HepG2 (cell line): ENCODE measurements at regions not wholly inside any gene's neighbourhood (a gene's known extent, or its start where the extent isn't known, plus 50 kb on each side); places are given as distances from the start of the nearest gene placed in this dataset.

ENCODE experiments used
- ATAC-seq: fragments of 200-7000 bp; cut with Tn5 transposase; 3 replicates; pipeline ENCODE4 v1.9.1; 2020; ENCODE audit warnings: mild to moderate bottlenecking, moderate library complexity
- BruUV-seq: library from RNA; stranded (reverse); fragments of 400-500 nt; replicated peaks from 2 replicates; lab custom pipeline; 2021; lab: Mats Ljungman, UMichigan
- CTCF ChIA-PET: fragments of 300-600 bp; formaldehyde crosslinking; extraction: SDS; loops from one replicate; lab custom pipeline; 2021; ENCODE audit warnings: low total read pairs, inconsistent platforms, low intra/inter-chr PET ratio; lab: Yijun Ruan, JAX
- POLR2A ChIA-PET: fragments of 350-600 bp; sonication (Branson Sonifier 250); formaldehyde crosslinking; loops from one replicate; lab custom pipeline; 2020; ENCODE audit warnings: antibody characterized with exemption, inconsistent platforms; lab: Yijun Ruan, JAX
- DNase-seq: peaks from one replicate; pipeline ENCODE4 v3.0.0-alpha.2; 2015; ENCODE audit warnings: low spot score
- FAIRE-seq: peaks from 3 replicates; lab custom pipeline; 2011; peaks lifted over from hg19 to GRCh38; lab: Jason Lieb, UNC
- H2AFZ ChIP-seq: one replicate; pipeline ENCODE4 v1.6.1; 2011; ENCODE audit warnings: low read length, inconsistent platforms
- H3K27ac ChIP-seq: fragments of 300-600 bp; 3 replicates; pipeline ENCODE4 v1.8.0; 2011; ENCODE audit warnings: mixed run types, mild to moderate bottlenecking, mixed read lengths, low read length, inconsistent platforms; ENCODE audit not compliant: insufficient read depth; ENCODE audit errors: extremely low read length
- H3K27me3 ChIP-seq, 2 experiments: fragments of 200-600 bp in 1 of 2; 2 replicates in 1 of 2; 3 replicates in 1 of 2; pipeline versions ENCODE4 v1.6.0 to v1.8.0; 2011; ENCODE audit warnings: low read length in 2 of 2, mild to moderate bottlenecking in 2 of 2, moderate library complexity in 2 of 2, inconsistent platforms in 1 of 2; ENCODE audit not compliant: insufficient read depth in 2 of 2, control insufficient read depth in 1 of 2
- H3K36me3 ChIP-seq, 2 experiments: fragments of 200-600 bp in 1 of 2; replicated peaks in 1 of 2; 2 replicates in 1 of 2; 3 replicates in 1 of 2; pipeline versions ENCODE4 v1.5.1 to v1.8.0; 2011; ENCODE audit warnings: low read length in 2 of 2, inconsistent platforms in 1 of 2; ENCODE audit not compliant: insufficient read depth in 2 of 2, control insufficient read depth in 1 of 2
- H3K4me1 ChIP-seq: 2 replicates; pipeline ENCODE4 v1.5.1; 2012; ENCODE audit warnings: low read length, inconsistent platforms; ENCODE audit not compliant: insufficient read depth
- H3K4me2 ChIP-seq: 2 replicates; pipeline ENCODE4 v1.6.0; 2011; ENCODE audit warnings: low read depth, low read length, inconsistent platforms
- H3K4me3 ChIP-seq, 3 experiments: fragments of 200-600 bp in 1 of 3; sonication (generic), shearing (Covaris generic) in 1 of 3; replicated peaks in 1 of 3; 2 replicates each; pipeline ENCODE4 v1.5.1; 2011 to 2016; ENCODE audit warnings: low read length in 3 of 3, inconsistent platforms in 2 of 3, low read depth in 2 of 3, mild to moderate bottlenecking in 2 of 3, control low read depth in 1 of 3, mixed read lengths in 1 of 3; ENCODE audit not compliant: insufficient read depth in 1 of 3
- H3K79me2 ChIP-seq: one replicate; pipeline ENCODE4 v1.6.1; 2011; ENCODE audit warnings: low read length, inconsistent platforms; ENCODE audit not compliant: insufficient read depth
- H3K9ac ChIP-seq: 2 replicates; pipeline ENCODE4 v1.6.0; 2011; ENCODE audit warnings: mild to moderate bottlenecking, low read depth, low read length, inconsistent platforms; ENCODE audit not compliant: insufficient read depth
- H3K9me3 ChIP-seq: 2 replicates; pipeline ENCODE4 v1.5.1; 2012; ENCODE audit warnings: mild to moderate bottlenecking, low read length
- H4K20me1 ChIP-seq: 2 replicates; pipeline ENCODE4 v1.6.0; 2011; ENCODE audit warnings: inconsistent platforms, mild to moderate bottlenecking, low read length, moderate library complexity; ENCODE audit not compliant: insufficient read depth
- BCL6 ChIP-seq: IDR thresholded peaks from 2 replicates; pipeline ENCODE4 v1.6.1; 2016; ENCODE audit warnings: missing genetic modification reagents, missing compliant biosample characterization
- CHD2 ChIP-seq: IDR thresholded peaks from 2 replicates; pipeline ENCODE4 v1.6.1; 2011; ENCODE audit warnings: low read depth, low read length, improper control_type of control experiment
- GLMP ChIP-seq: sonication (generic); formaldehyde crosslinking; IDR thresholded peaks from 2 replicates; pipeline ENCODE4 v1.9.0; 2021; ENCODE audit warnings: missing genetic modification reagents, mild to moderate bottlenecking, borderline replicate concordance
- MAFF ChIP-seq: IDR thresholded peaks from 2 replicates; pipeline ENCODE4 v1.6.1; 2011; ENCODE audit warnings: low read depth, low read length, improper control_type of control experiment
- MAFK ChIP-seq, 2 experiments: IDR thresholded peaks in 1 of 2; conservative IDR thresholded peaks in 1 of 2; 2 replicates each; pipeline ENCODE4 v1.6.1; 2011; ENCODE audit warnings: improper control_type of control experiment in 2 of 2, low read length in 2 of 2
- ZNF451 ChIP-seq: sonication (generic); formaldehyde crosslinking; IDR thresholded peaks from 2 replicates; pipeline ENCODE4 v1.5.0; 2020; ENCODE audit warnings: mild to moderate bottlenecking, missing genetic modification reagents
- WGBS: methylation state at CpG from one replicate; pipeline ENCODE4 v1.1.6; 2017; ENCODE audit warnings: low lambda C conversion rate; 5-methylcytosine and 5-hydroxymethylcytosine counted together
- in situ Hi-C: cut with HindIII; loops from 2 replicates; pipeline ENCODE4 v1.10.0; 2017; ENCODE audit warnings: low pct_unique_long_range_greater_than_20kb; ENCODE audit not compliant: extremely low pct_ligation_motif_present
- intact Hi-C: fragments of 100-400 bp; cut with micrococcal nuclease; formaldehyde crosslinking; loops from one replicate; pipeline ENCODE4 v1.10.0; 2022; ENCODE audit not compliant: unreplicated experiment

GRCh38 chr2:34176693-34177092 is 577.6 kb upstream of the FAM98A start:
- Histone ChIP-seq H3K9ac (no peak overlapping the region), H3K4me1 (no peaks in the 10 kb centered on the region), H4K20me1 (no peaks in the 10 kb centered on the region), H2AFZ (no peak overlapping the region), H3K27me3 (no peaks in the 10 kb centered on the region), H3K27ac (no peak overlapping the region), H3K79me2 (no peaks in the 10 kb centered on the region), H3K36me3 (no peaks in the 10 kb centered on the region), H3K9me3 (peaks cover 91% of the 10 kb centered on the region), H3K4me2 (no peak overlapping the region), H3K4me3 (no peak overlapping the region)
- TF ChIP-seq ZNF451 (CRISPR knock-in tag) (no peak), MAFF (peak; percentile 75), CHD2 (no peak), GLMP (CRISPR knock-in tag) (no peak), MAFK (conservative IDR thresholded peaks at IDR 0.05 in 1 of 2, IDR thresholded peaks at IDR 0.05 in 1 of 2; ENCODE audit: low read length in 2 of 2) (peak; percentile 51 to 80; a peak in 3 of 4 replicates)
- POLR2A ChIA-PET: no interaction called here
- FAIRE-seq (no peak), DNase-seq (no peak), ATAC-seq (no peak)
- CTCF ChIA-PET: no interaction called here
- no TSS peak for BruUV-seq
- in situ Hi-C loops (no loop called here), intact Hi-C loops (no loop called here)

- no peaks in the 10 kb centered on the region for H3K4me1 ChIP-seq
- H3K4me2 ChIP-seq: no peak overlapping the region
- CTCF ChIA-PET: no interaction called here
- H3K27ac ChIP-seq: no peak overlapping the region
- no peak for ATAC-seq
- 0% methylated on average over 2 of the region's 2 CpGs for WGBS
- H3K36me3 ChIP-seq: no peaks in the 10 kb centered on the region
- no peaks in the 10 kb centered on the region for H4K20me1 ChIP-seq
- H3K9me3 ChIP-seq: peaks cover 90% of the 10 kb centered on the region
- in situ Hi-C loops: no loop called here
- no TSS peak for BruUV-seq
- no peak for TF ChIP-seq BCL6 (CRISPR knock-in tag)
- TF ChIP-seq, all 625 proteins: peak for 0
- H2AFZ ChIP-seq: no peak overlapping the region
- H3K9ac ChIP-seq: no peak overlapping the region
- POLR2A ChIA-PET: no interaction called here
- intact Hi-C loops: no loop called here
- no peak for FAIRE-seq
- H3K27me3 ChIP-seq: no peaks in the 10 kb centered on the region
- DNase-seq: no peak
- H3K79me2 ChIP-seq: no peaks in the 10 kb centered on the region
- H3K4me3 ChIP-seq: no peak overlapping the region
These were observed 575.4 kb upstream of the FAM98A start for GRCh38 chr2:34174506-34174905.
